ENCODE measurements at regions not wholly inside any gene's neighbourhood (a gene's known extent, or its start where the extent isn't known, plus 50 kb on each side); places are given as distances from the start of the nearest gene placed in this dataset.

GRCh38 chr14:76968621-76969063 is 59.9 kb downstream of the IRF2BPL start:
- no peak overlapping the region for H3K4me2 ChIP-seq (replicated peaks; ENCODE audit: extremely low read depth, low read length, poor library complexity, severe bottlenecking)
- no peak overlapping the region for H3K27ac ChIP-seq (ENCODE audit: low read depth in 1 of 2, low read length in 2 of 2)
- intact Hi-C loops (cut with micrococcal nuclease) = no loop called here
- no peak for DNase-seq
- H2AFZ ChIP-seq (ENCODE audit: insufficient read depth, low read depth, low read length, poor library complexity, severe bottlenecking) = no peak overlapping the region
- H3K79me2 ChIP-seq (ENCODE audit: insufficient read depth, low read length) = no peaks in the 10 kb centered on the region
- no peak overlapping the region for H3K4me3 ChIP-seq (replicated peaks in 1 of 3; ENCODE audit: low read depth in 2 of 3, low read length in 3 of 3)
- no peaks in the 10 kb centered on the region for H3K9me3 Mint-ChIP-seq
- WGBS (ENCODE audit: insufficient coverage) = 89% methylated on average over 9 of the region's 16 CpGs
- H3K27me3 ChIP-seq (ENCODE audit: control insufficient read depth in 2 of 2, insufficient read depth in 2 of 2, low read length in 2 of 2) = no peaks in the 10 kb centered on the region
- no peaks in the 10 kb centered on the region for H4K20me1 ChIP-seq (ENCODE audit: insufficient read depth, low read length)
- peak overlapping the region in 1 of 7 donors; percentile 27 for H3K27ac Mint-ChIP-seq
- no peak overlapping the region for H3K9ac ChIP-seq (ENCODE audit: insufficient read depth, low read length, poor library complexity, severe bottlenecking)
- H3K9me3 ChIP-seq (replicated peaks in 1 of 2; ENCODE audit: control insufficient read depth in 1 of 2, insufficient read depth in 1 of 2, low read length in 2 of 2) = no peaks in the 10 kb centered on the region
- no peak for TF ChIP-seq CTCF (IDR thresholded peaks at IDR 0.05)
- H3K4me3 Mint-ChIP-seq = no peak overlapping the region
- no peaks in the 10 kb centered on the region for H3K4me1 ChIP-seq (ENCODE audit: control insufficient read depth in 1 of 2, insufficient read depth in 2 of 2, low read length in 2 of 2)
- no peaks in the 10 kb centered on the region for H3K36me3 Mint-ChIP-seq
- H3K27me3 Mint-ChIP-seq (ENCODE audit: low read depth in 3 of 3) = peaks cover 0 to 11% (median 3%) of the 10 kb centered on the region in 3 donors
- no peaks in the 10 kb centered on the region for H3K36me3 ChIP-seq (replicated peaks in 1 of 2; ENCODE audit: control insufficient read depth in 1 of 2, insufficient read depth in 2 of 2, low read length in 2 of 2)
- no peaks in the 10 kb centered on the region for H3K4me1 Mint-ChIP-seq

- H3K36me3 ChIP-seq (replicated peaks in 1 of 2; ENCODE audit: control insufficient read depth in 1 of 2, insufficient read depth in 2 of 2, low read length in 2 of 2) = no peaks in the 10 kb centered on the region
- H3K9ac ChIP-seq (ENCODE audit: insufficient read depth, low read length, poor library complexity, severe bottlenecking) = no peak overlapping the region
- peak overlapping the region in 1 of 7 donors; percentile 87 for H3K27ac Mint-ChIP-seq
Measured at GRCh38 chr14:76967788-76968187, 60.7 kb downstream of the IRF2BPL start.

More at GRCh38 chr14:76967788-76968187, 60.7 kb downstream of the IRF2BPL start:
- Mint-ChIP-seq H3K9me3 (no peaks in the 10 kb centered on the region), H3K36me3 (no peaks in the 10 kb centered on the region), H3K4me1 (peaks cover 6% of the 10 kb centered on the region), H3K27me3 (ENCODE audit: low read depth in 3 of 3) (peaks cover 0 to 12% (median 2%) of the 10 kb centered on the region in 3 donors), H3K4me3 (no peak overlapping the region)
- peaks cover 0 to 1% of the 10 kb centered on the region in 2 donors for H3K4me1 ChIP-seq (ENCODE audit: control insufficient read depth in 1 of 2, insufficient read depth in 2 of 2, low read length in 2 of 2)
- no peaks in the 10 kb centered on the region for H3K9me3 ChIP-seq (replicated peaks in 1 of 2; ENCODE audit: control insufficient read depth in 1 of 2, insufficient read depth in 1 of 2, low read length in 2 of 2)
- no peak overlapping the region for H3K4me2 ChIP-seq (replicated peaks; ENCODE audit: extremely low read depth, low read length, poor library complexity, severe bottlenecking)
- H3K79me2 ChIP-seq (ENCODE audit: insufficient read depth, low read length) = no peaks in the 10 kb centered on the region
- no peak overlapping the region for H2AFZ ChIP-seq (ENCODE audit: insufficient read depth, low read depth, low read length, poor library complexity, severe bottlenecking)
- intact Hi-C loops (cut with micrococcal nuclease) = no loop called here
- DNase-seq = no peak
- no peaks in the 10 kb centered on the region for H3K27me3 ChIP-seq (ENCODE audit: control insufficient read depth in 2 of 2, insufficient read depth in 2 of 2, low read length in 2 of 2)
- H3K27ac ChIP-seq (ENCODE audit: low read depth in 1 of 2, low read length in 2 of 2) = no peak overlapping the region
- no peak overlapping the region for H3K4me3 ChIP-seq (replicated peaks in 1 of 3; ENCODE audit: low read depth in 2 of 3, low read length in 3 of 3)
- TF ChIP-seq CTCF (IDR thresholded peaks at IDR 0.05) = no peak
- H4K20me1 ChIP-seq (ENCODE audit: insufficient read depth, low read length) = no peaks in the 10 kb centered on the region
- 99% methylated on average over 7 of the region's 7 CpGs for WGBS (ENCODE audit: insufficient coverage)
